ENCODE measurements at regions not wholly inside any gene's neighbourhood (a gene's known extent, or its start where the extent isn't known, plus 50 kb on each side); places are given as distances from the start of the nearest gene placed in this dataset.
"Not testable (repeated sequence)": the region's sequence is repeated elsewhere in the genome, so short reads cannot be mapped to it uniquely, and the experiment has no call there.

DNA sequence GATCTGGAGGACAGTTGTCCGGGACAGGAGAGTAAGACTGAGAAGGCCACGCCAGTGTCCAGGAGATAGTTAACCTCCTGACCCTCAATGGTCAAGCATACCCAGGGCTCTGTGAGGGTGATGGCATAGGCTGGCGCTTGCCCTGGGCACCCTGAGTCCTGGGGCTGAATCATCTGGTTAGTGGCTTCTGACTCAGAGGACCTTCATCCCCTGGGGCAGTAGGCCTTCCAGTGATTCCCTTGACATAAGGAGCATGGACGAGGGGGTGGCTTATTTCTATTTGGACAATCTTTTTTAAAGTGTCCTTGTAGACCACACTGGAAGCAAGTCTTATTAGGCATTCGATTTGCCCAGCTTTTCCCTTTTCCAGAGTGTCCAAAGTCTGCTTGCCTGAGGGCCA, 108.4 kb upstream of the SHISA3 start:
- DNase-seq: not testable (repeated sequence)

DNA sequence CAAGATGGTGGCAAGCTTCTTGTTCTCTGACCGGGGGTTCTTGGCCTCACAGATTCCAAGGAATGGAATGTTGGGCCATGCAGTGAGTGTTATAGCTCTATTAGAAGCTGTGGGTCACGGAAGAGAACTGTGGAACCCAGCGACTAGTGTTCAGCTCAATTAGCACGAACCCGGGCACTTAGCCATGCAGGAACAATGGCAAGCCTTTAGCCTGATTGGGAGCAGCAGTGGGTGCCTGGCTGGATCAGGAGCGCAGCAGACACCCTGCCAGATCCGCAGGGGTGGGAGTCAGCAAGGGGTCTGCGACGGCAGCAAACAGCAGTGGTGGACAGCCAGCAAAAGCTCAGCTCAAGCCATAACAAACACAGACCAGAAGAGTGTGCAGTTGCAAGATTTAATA, 105.1 kb upstream of the SHISA3 start:
- not testable (repeated sequence) for DNase-seq

DNA sequence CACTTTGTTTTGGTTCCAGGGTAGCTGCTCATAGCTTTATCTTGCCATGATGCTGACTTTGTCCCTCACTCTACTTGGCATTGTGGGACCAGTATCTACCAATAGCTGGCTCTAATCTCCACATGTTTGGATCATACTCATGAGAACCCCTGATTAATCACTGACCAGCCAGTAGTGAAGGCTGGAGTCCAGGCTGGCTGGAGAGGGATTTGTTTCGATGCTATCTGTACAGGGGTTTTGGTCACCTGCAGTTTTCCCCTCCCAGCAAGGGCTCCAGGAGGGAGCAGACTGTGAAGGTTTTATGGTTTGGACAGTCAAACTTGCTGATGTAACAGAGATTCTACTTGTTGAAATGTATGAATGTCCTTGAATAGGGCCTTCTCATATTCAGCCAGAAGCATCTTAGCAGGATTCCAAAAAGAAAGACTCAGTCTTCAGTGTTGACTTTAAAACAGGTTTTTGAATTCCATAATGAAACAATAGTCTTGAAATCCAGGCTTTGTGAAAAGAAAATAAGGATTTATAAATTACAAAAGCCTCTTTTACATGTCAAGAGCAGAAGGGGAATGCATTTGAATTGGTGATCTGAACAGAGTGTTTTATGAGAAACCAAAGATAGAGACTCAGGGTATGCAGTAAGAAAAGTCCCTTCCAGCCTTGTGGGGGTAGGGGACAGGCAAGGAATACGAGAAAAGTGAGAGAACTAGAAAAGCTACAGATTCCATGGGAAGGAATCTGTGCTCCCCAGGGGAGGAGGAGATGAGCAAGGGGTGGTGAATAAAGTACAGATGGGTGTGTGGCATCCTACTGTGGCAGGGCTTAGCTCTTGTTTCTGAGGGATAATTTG, 103.1 kb upstream of the SHISA3 start:
- no peak for DNase-seq

DNA sequence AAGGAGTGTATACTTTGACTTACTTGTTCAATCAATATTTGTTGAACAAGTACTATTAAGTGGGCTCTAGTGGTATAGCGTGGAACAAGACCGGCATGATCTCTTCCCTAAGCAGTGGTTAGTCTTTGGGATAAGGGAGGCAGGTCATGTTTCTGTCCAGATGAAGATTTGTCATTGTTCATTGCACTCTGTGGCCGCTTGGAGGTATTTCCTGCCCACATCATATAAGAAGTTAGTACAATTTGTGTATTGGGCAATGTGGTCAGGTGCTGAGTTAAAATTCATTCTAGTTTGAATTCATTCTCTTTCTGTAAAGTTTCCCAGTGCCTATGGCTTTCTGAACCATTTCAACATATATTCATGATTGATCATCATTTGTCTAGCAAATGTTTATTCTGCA, 101.1 kb upstream of the SHISA3 start:
- DNase-seq: no peak

DNA sequence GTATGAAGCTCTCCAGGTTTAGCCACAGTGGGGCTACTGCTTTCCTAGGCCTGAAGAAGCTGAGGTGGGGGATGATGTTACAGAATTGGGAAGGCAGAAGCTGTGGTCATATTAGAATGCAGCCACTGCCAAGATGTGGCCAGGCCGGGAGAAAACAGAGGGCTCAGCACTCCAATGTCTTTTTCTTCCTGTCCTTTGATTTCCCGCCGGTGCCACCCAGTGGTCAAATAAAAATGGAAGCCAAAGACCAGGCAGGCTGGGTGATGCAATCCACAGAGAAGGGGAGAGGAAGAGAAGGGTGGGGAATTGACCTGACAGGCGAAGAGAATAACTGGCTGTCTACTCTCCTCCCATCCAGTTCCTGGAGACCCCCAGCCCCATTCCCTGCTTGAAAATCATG, 94.9 kb upstream of the SHISA3 start:
- DNase-seq: peak; percentile 62

DNA sequence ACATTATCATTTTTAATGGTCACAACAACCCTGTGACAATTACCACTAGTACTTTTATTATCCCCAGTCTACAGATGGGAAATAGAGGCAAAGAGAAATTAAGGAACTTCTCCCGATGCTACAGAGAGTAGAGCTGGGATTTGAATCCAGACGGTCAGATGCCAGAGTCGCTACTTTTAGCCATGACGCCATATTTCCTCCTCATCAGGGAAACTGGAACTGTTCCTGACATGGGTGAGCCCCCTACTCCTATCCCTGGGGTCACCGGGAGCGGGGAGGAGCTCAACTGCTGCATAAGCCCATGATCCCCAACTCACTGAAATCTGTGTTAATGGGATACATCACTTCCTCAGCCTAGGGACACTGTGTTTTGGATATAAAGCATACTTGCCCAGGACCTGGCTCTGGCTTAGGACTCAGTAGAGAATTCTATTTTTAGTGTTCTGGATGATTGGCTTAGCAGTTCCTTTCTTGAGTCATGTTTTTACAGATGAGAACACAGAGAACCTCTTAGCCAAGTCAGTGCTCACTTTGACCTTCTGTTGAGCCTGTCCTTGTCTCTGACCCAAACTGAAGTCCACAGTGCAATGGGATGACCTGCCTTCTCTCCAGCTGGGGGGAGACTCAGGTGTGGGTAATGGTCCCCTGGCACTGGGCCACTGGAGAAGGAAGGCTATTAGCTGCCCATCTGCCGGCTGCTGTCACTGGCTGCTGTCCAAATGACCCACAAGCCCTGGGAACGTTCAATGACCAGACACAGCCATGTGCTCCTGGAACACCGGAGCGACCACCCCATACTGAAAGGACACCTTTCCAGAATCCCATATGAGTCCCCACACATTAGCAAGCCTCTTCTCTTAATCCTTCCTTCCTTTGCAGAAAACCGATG, 90.8 kb upstream of the SHISA3 start:
- DNase-seq: peak; percentile 6

DNA sequence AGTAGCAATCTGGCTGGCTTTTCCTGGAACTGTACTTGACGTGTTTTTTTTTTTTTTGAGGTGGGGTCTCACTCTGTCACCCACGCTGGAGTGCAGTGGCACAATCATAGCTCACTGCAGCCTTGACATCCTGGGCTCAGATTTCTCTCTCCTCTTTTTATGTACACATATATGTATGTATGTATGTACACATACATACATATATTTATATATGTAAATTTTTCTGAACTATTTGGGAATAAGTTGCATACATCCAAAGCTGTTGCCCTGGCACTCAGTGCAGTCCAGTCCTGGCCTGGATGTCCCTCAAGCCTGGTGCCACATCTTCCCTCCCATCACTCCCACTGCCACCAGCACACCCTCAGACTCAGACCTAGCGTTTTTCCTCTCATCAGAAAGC, 89.0 kb upstream of the SHISA3 start:
- DNase-seq: no peak

DNA sequence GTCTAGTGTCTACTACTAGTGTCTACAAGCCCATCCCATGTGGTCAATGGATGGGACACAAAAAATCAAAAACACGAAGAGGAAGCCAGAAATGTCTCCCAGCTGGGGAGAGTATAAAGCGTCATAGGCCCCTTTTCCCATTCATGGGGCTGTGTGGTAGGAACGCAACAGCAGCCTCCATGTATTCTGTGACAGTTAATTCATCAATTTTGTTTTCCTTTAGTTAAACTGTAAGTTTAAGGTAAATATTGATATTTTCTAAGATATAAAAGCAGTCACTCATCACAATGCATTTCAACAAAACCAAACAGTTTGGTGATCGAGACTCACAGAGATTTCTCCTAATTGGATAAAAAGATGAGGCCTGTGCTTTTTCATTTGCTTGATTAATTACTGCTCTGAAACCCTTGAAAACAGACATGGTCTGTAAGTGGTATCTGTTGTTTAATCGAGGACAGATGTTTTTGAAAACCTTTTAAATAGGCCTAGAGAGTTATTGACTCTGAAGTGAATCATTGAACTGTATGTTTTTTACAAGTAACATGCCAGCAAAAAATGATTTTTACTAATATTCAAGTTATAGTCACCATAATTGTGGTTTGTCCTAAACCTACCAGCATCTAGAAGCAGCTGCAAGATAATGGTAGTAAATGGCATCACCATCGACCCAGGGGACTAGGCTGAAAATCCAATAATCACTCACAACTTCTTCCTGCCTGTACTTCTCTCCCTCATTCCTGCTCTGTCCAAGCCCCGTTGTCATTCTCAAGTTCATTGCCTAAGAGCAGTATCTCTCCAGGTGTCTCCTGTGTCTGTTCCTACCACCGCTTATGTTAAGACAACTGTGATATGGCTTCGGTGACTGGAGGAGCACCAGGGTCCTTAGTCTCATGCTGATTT, 87.7 kb upstream of the SHISA3 start:
- DNase-seq: no peak

DNA sequence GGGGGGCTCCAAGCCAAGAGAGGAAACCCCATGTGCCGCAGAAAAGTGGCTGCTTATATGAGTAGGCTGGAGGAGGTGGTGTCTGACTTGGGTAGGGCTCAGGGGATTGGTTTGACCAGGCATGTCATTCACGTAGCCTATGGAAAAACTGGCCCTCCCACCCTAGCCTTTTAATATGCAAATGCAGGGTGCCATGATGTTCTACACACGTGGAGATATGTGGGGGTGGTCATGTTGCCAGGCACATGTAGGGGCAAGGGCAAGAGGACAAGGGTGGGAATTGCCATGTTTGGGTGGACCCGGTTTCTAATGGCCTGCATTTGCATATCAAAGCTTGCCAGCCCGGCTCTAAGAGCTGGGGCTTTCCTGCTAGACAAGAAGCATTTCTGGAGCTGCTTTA, 86.9 kb upstream of the SHISA3 start:
- DNase-seq: no peak

DNA sequence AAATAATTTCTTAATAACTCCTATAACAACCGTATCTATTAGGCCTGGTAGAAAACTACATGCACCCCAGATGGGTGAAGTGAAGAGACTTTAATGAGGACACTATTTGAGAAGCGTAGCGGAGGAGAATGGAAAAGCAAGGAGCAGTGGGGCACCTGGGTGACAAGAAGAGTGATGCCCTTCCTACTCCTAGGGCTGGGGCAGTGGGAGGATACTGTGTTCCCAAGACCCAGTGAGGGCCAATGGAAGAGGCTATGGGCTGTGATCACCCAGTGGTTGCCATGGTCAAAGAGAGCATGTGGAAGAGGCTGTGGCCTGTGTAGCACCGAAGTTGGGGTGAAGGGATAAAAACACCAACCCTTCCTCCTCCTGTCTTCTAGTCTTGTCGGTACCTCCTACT, 86.5 kb upstream of the SHISA3 start:
- DNase-seq: no peak

DNA sequence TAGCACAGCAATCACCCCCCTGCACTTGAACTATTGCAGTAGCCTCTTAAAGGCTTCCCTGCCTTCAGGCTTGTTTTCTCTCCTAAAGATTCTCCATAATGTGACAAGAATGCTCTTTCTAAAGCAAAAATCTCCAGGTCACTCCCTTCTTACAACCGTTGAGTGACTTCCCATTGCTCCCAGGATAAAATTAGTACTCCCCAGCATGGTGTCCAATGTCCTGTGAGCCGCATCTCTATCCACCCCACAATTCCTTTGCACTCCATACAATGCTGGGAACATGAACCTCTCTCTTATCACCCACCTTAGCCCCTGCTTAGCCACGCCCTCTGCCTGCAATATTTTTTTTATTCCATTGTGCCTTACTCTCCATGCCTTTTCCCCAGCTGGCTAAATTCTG, 85.7 kb upstream of the SHISA3 start:
- no peak for DNase-seq

DNA sequence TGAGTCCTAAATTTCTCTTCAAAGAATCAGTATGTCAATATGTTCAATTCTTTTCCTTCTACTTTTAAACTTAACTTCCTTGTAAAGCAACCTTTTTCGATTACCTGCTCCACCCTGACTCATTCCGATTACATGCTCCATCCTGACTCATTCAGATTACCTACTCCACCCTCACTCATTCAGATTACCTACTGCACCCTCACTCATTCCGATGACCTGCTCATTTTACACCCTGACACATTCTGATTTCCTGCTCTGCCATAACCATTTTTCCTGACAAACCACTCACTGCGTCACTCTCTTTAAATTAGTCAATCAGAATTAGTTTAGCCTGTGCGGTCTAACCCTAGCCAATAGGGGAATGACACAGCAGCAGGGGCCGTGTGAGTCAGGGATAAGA, 83.9 kb upstream of the SHISA3 start:
- not testable (repeated sequence) for DNase-seq

DNA sequence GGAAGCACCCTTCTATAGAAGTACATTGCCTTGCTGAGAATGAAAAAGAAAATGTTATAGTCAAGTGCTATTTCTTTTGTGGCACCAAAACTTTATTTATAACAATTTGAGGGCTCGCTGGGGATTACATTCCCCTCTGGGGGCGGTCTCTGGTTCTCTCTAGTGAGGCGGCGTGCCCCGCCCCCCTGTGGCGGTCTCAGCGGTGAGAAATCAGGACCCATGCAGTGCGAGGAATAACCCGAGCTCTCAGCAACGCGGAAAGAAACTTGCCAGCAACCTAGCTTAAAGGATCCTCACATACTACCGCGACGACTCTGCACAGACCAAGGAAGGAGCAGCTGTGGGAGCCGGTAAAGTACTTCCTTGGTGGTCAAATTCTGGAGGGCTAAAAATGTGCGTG, 83.4 kb upstream of the SHISA3 start:
- no peak for DNase-seq

DNA sequence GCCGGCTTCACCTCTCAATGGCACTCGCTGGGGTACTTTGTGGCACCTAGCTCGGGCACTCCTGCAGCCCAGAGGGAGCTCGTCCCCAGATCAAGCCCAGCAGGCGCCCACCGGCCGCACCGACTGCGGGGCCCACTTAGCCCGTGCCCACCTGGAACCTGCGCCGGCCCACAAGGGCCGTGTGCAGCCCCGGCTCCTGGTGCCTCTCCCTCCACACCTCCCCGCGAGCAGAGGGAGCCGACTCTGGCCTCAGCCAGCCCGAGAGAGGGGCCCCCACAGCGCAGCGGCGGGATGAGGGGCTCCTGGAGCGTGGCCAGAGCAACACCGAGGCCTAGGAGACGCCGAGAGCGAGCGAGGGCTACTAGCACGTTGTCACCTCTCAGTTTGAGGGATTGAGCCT, 82.1 kb upstream of the SHISA3 start:
- DNase-seq: no peak

DNA sequence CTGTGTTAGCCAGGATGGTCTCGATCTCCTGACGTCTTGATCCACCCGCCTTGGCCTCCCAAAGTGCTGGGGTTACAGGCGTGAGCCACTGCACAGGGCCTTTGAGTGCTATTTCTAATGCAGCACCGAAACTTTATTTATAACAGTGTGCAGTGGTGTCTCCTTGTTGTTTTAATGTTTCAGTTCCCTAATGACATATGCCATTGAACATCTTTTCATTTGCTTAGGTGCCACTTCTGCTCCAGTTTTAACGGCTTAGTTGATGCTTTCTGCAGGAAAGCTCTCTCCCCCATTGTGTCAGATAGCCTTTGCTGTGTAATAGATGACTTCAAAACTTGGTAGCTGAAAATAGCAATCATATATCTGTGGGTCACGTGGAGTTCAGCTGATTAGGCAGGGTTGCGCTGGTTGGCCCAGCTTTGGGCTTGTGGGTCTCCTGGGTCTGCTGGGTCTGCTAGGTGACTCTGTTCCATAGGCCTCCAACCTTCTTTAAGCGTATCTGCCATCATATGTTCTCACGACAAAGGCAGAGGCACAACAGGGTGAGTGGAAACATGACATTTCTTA, 76.4 kb upstream of the SHISA3 start:
- DNase-seq: peak; percentile 60

DNA sequence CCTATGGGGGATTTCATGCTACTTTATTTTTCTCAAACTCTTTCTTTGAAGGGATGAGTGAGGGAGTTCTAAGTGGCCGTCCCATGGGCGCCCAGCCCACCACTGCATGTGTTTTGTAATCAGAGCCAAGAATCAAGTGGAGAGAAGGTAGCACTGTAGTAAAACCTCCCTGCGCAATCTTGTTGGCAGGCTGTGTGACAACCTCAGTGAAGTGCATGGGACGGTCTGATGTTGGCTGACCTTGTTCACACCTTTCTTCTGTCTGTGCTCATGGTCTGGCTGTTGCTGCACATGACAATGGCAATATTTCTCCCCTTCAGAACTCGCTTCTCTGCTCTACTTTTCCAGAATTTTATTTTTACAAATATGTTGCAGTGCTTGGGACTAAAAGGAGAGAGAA, 71.2 kb upstream of the SHISA3 start:
- DNase-seq: no peak

DNA sequence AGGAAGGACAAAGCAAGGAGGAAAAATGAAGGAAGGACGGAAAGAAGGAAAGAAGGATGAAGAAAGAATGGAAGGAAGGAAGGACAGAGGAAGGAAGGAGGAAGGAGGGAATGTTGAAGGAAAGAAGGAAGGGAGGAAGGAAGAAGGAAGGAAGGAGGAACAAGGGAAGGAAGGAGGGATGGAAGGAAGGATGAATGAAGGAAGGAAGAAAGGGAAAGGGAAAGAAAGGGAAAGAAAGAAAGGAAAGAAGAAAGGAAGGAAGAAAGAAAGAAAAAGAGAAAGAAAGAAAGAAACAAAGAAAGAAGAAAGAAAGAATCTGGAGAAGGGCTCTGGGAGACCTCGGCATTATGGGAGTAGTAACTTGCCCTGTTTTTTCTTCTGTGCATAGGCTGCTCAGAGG, 70.8 kb upstream of the SHISA3 start:
- no peak for DNase-seq

DNA sequence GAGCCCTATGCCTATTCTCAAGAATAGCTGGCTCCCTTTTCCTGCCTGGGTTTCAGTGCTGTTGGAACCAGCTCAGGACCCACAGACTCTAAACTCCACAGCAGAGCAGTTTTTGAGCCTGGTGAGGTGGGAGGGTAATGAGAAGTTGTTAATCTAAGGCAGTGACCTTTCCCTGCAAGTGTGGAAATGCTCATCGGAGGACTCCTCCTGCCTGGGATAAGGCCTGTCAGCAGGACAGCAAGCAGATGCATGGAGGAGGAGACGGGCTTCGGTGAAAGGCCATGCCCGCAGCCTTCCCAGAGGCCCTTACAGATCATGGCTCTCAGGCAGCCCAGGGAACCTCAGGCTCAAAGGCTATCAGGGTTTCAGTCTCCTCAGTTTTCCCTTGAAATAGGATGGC, 70.0 kb upstream of the SHISA3 start:
- no peak for DNase-seq

DNA sequence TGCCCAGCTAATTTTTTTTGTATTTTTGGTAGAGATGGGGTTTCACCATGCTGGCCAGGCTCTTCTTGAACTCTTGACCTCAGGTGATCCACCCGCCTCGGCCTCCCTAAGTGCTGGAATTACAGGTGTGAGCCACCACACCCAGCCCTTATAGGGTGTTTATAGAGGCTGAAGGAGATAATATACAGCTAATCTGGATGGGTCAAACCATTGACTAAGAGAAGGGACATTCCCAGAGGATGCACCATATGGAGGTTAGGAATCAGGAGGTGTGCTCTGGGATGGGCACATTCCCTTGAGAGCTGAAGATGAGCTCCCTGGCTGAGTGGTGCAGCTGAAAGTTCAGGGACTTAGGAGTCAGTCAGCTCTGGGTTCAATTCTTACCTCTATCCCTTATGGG, 68.3 kb upstream of the SHISA3 start:
- DNase-seq: no peak

DNA sequence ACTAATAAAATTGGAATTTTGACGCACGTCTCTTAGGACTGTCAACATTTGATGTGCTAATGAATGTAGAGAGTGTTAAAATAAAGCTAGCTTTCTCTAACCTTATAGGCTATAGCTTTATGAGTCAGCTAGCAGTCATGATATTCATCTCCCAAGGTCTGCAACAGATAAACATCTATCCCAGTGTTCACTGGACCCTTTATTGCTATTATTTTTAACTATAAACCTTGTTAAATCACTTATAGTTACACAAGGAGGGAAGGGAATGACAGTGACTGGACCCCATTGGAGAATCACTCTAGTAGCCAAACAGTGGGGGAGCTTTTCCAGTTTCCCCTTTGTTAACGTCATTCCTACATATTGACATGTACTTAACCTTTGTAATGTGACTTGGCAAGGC, 67.9 kb upstream of the SHISA3 start:
- no peak for DNase-seq

DNA sequence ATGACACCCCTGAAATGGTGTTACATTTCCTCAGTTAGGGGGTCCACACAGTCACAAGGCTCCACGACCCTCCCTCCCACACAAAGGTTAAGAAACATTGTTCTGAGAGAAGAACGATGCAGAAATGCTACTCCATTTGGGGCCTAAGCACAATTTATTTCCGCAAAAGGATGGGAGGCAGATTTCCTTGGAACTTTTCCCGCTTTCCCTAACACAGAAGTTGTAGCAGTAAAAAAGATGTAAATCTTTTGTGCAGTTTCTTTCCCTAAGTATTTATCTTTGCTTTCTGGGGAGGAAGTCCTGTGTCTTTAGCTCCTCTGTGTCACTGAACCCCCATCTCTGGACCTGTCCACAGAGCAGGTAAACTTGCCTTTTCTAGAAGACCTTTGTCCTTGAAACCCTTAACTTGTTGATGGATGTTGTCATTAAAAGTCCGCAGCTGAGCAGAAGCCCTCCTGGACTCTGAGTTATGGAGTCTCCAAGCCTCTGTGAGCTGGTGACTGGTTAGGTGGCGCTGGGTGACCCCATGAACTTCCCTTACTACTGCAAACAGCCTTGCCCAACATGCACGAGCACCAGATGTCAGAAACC, 67.2 kb upstream of the SHISA3 start:
- DNase-seq: peak; percentile 46

DNA sequence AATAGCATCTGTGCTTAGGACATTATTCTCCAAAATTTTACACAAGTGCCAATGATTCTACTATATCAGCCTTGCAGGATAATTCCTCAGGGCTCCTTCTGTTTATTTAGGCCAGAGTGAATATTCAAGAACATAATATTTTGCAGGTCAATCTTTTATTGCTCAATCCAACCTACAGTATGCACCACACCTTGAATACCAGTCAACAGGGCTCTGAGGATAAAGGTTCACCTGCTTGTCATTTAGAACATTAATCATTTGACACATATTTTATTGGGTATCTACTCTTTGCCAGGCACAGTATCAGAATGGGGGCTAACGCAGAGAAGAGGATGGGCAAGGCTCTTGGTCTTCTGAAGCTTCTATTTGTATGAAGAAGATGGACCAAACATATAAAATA, 66.2 kb upstream of the SHISA3 start:
- DNase-seq: no peak

All from MV-4-11 (cell line).